ENCODE measurements at regions not wholly inside any gene's neighbourhood (a gene's known extent, or its start where the extent isn't known, plus 50 kb on each side); places are given as distances from the start of the nearest gene placed in this dataset.
"Not testable (repeated sequence)": the region's sequence is repeated elsewhere in the genome, so short reads cannot be mapped to it uniquely, and the experiment has no call there.

GRCh38 chr5:2381861-2382260 is 369.6 kb downstream of the IRX2 start:
- no peak for DNase-seq (ENCODE audit: low read depth)

GRCh38 chr5:2381070-2381469 is 370.4 kb downstream of the IRX2 start:
- DNase-seq (ENCODE audit: low read depth) = no peak

GRCh38 chr5:2378976-2379375 is 372.5 kb downstream of the IRX2 start:
- no peak for DNase-seq (ENCODE audit: low read depth)

- no peak for DNase-seq (ENCODE audit: low read depth)
These were observed 373.4 kb downstream of the IRX2 start for GRCh38 chr5:2378108-2378507.

GRCh38 chr5:2376486-2376885 is 375.0 kb downstream of the IRX2 start:
- DNase-seq (ENCODE audit: low read depth) = no peak

- DNase-seq (ENCODE audit: low read depth) = no peak
These were observed 375.7 kb downstream of the IRX2 start for GRCh38 chr5:2375757-2376250.

- no peak for DNase-seq (ENCODE audit: low read depth)
These were observed 376.2 kb downstream of the IRX2 start for GRCh38 chr5:2375291-2375690.

GRCh38 chr5:2374703-2375102 is 376.8 kb downstream of the IRX2 start:
- no peak for DNase-seq (ENCODE audit: low read depth)

GRCh38 chr5:2373631-2374030 is 377.8 kb downstream of the IRX2 start:
- no peak for DNase-seq (ENCODE audit: low read depth)

- no peak for DNase-seq (ENCODE audit: low read depth)
These were observed 380.1 kb downstream of the IRX2 start for GRCh38 chr5:2371419-2371710.

GRCh38 chr5:2370626-2371418 is 380.7 kb downstream of the IRX2 start:
- no peak for DNase-seq (ENCODE audit: low read depth)

GRCh38 chr5:2369178-2369577 is 382.3 kb downstream of the IRX2 start:
- DNase-seq (ENCODE audit: low read depth) = no peak

GRCh38 chr5:2366816-2367215 is 384.7 kb downstream of the IRX2 start:
- no peak for DNase-seq (ENCODE audit: low read depth)

GRCh38 chr5:2357309-2357708 is 394.2 kb downstream of the IRX2 start:
- DNase-seq (ENCODE audit: low read depth) = no peak

- DNase-seq (ENCODE audit: low read depth) = no peak
These were observed 395.6 kb downstream of the IRX2 start for GRCh38 chr5:2355859-2356258.

GRCh38 chr5:2353871-2354440 is 397.5 kb downstream of the IRX2 start:
- no peak for DNase-seq (ENCODE audit: low read depth)

GRCh38 chr5:2353211-2353610 is 398.3 kb downstream of the IRX2 start:
- no peak for DNase-seq (ENCODE audit: low read depth)

GRCh38 chr5:2352101-2352861 is 399.2 kb downstream of the IRX2 start:
- no peak for DNase-seq (ENCODE audit: low read depth)

- DNase-seq (ENCODE audit: low read depth) = not testable (repeated sequence)
These were observed 401.7 kb downstream of the IRX2 start for GRCh38 chr5:2349768-2350167.

GRCh38 chr5:2338686-2339085 is 412.8 kb downstream of the IRX2 start:
- DNase-seq (ENCODE audit: low read depth) = no peak

GRCh38 chr5:2335733-2336515 is 415.6 kb downstream of the IRX2 start:
- DNase-seq (ENCODE audit: low read depth) = no peak

- DNase-seq (ENCODE audit: low read depth) = no peak
These were observed 416.2 kb downstream of the IRX2 start for GRCh38 chr5:2335125-2335732.
